ENCODE measurements at regions not wholly inside any gene's neighbourhood (a gene's known extent, or its start where the extent isn't known, plus 50 kb on each side); places are given as distances from the start of the nearest gene placed in this dataset.
"Not testable (repeated sequence)": the region's sequence is repeated elsewhere in the genome, so short reads cannot be mapped to it uniquely, and the experiment has no call there.

DNA sequence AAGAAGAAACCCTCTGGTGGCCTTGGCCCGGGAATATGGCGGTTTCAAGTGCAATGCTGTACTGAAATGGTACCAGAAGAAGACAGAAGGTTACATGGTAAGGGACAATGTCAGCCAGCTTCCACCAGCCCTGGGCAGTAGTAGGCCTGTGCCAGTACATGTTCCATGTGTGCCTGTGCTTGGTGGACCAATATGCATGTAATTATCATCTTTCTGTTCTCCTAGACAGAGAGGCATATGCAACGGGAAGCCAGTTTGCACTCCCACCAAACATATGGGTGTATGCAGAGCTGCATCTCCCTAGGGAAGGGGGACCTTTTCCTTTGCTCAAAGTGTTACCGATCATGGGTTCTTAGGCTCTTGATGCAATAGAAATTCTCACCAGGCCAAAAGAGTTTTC lies 80.9 kb upstream of the ADORA2B start:
- not testable (repeated sequence) for TF ChIP-seq ZNF384, NFRKB, FOXK2 (IDR thresholded peaks at IDR 0.05)

All from HEK293T (cell line).